Lung microvascular endothelial cell (primary cell): ENCODE measurements at regions not wholly inside any gene's neighbourhood (a gene's known extent, or its start where the extent isn't known, plus 50 kb on each side); places are given as distances from the start of the nearest gene placed in this dataset.
"Not testable (repeated sequence)": the region's sequence is repeated elsewhere in the genome, so short reads cannot be mapped to it uniquely, and the experiment has no call there.

ENCODE experiments used
- DNase-seq, 2 donors: peaks; one replicate each; pipeline versions ENCODE4 v3.0.0 to v3.0.0-alpha.2; 2010; ENCODE audit warnings: low read depth in 2 of 2

GRCh38 chr17:6259899-6260298 is 175.0 kb downstream of the AIPL1 start:
- DNase-seq: no peak

GRCh38 chr17:6257336-6257735 is 177.6 kb downstream of the AIPL1 start:
- DNase-seq: peak; percentile 60 to 89

- no peak for DNase-seq
Measured at GRCh38 chr17:6255322-6255721, 179.6 kb downstream of the AIPL1 start.

- peak; percentile 51 to 76 for DNase-seq
Measured at GRCh38 chr17:6254036-6254435, 180.9 kb downstream of the AIPL1 start.

- DNase-seq: not testable (repeated sequence)
Measured at GRCh38 chr17:6251640-6252039, 181.5 kb downstream of the WSCD1 start.

GRCh38 chr17:6249732-6250131 is 179.6 kb downstream of the WSCD1 start:
- peak in 1 of 2 donors; percentile 48 for DNase-seq

GRCh38 chr17:6248061-6248460 is 177.9 kb downstream of the WSCD1 start:
- no peak for DNase-seq

GRCh38 chr17:6245301-6246177 is 175.4 kb downstream of the WSCD1 start:
- no peak for DNase-seq

GRCh38 chr17:6244796-6245195 is 174.6 kb downstream of the WSCD1 start:
- DNase-seq: no peak

GRCh38 chr17:6244253-6244652 is 174.1 kb downstream of the WSCD1 start:
- no peak for DNase-seq

GRCh38 chr17:6243186-6243585 is 173.0 kb downstream of the WSCD1 start:
- no peak for DNase-seq

GRCh38 chr17:6241996-6242395 is 171.8 kb downstream of the WSCD1 start:
- DNase-seq: no peak

- no peak for DNase-seq
Measured at GRCh38 chr17:6241381-6241780, 171.2 kb downstream of the WSCD1 start.

GRCh38 chr17:6240601-6241000 is 170.4 kb downstream of the WSCD1 start:
- DNase-seq: no peak

GRCh38 chr17:6240001-6240400 is 169.8 kb downstream of the WSCD1 start:
- DNase-seq: no peak

GRCh38 chr17:6239241-6239798 is 169.1 kb downstream of the WSCD1 start:
- DNase-seq: peak; percentile 15 to 55

- DNase-seq: no peak
Measured at GRCh38 chr17:6233856-6234255, 163.7 kb downstream of the WSCD1 start.

GRCh38 chr17:6233339-6233738 is 163.2 kb downstream of the WSCD1 start:
- DNase-seq: no peak

- no peak for DNase-seq
Measured at GRCh38 chr17:6232732-6233101, 162.5 kb downstream of the WSCD1 start.

GRCh38 chr17:6231886-6232731 is 161.9 kb downstream of the WSCD1 start:
- peak in 1 of 2 donors; percentile 54 for DNase-seq

GRCh38 chr17:6231465-6231864 is 161.3 kb downstream of the WSCD1 start:
- no peak for DNase-seq

GRCh38 chr17:6218333-6218732 is 148.2 kb downstream of the WSCD1 start:
- DNase-seq: no peak
